SU-DHL-6 (cell line): ENCODE measurements at regions not wholly inside any gene's neighbourhood (a gene's known extent, or its start where the extent isn't known, plus 50 kb on each side); places are given as distances from the start of the nearest gene placed in this dataset.

ENCODE experiments used
- H2AFZ ChIP-seq: fragments of 200-600 bp; sonication (generic); 2 replicates; pipeline ENCODE4 v1.6.1; 2014; ENCODE audit warnings: low read depth, mild to moderate bottlenecking, moderate library complexity, mixed read lengths, antibody characterized with exemption, low read length; ENCODE audit not compliant: severe bottlenecking
- H3F3A ChIP-seq: fragments of 200-600 bp; shearing (Covaris generic); 2 replicates; pipeline ENCODE4 v1.6.0; 2016; ENCODE audit warnings: antibody characterized with exemption, mild to moderate bottlenecking; ENCODE audit not compliant: insufficient read depth
- H3K27ac ChIP-seq: fragments of 200-600 bp; sonication (generic); 2 replicates; pipeline ENCODE4 v1.5.1; 2016; ENCODE audit warnings: low read depth, mild to moderate bottlenecking, low read length, moderate library complexity, mixed read lengths
- H3K27me3 ChIP-seq: fragments of 200-600 bp; sonication (generic), shearing (Covaris generic); 2 replicates; pipeline ENCODE4 v1.6.0; 2014; ENCODE audit warnings: mild to moderate bottlenecking, low read length
- H3K36me3 ChIP-seq: fragments of 200-600 bp; sonication (generic); 2 replicates; pipeline ENCODE4 v1.6.1; 2014; ENCODE audit warnings: mild to moderate bottlenecking, low read length, mixed read lengths
- H3K4me2 ChIP-seq: fragments of 300-600, 200-600 bp; shearing (Covaris generic), sonication (generic); 2 replicates; pipeline ENCODE4 v1.6.0; 2014; ENCODE audit warnings: low read length, low read depth, mild to moderate bottlenecking; ENCODE audit not compliant: poor library complexity, severe bottlenecking
- H3K4me3 ChIP-seq: fragments of 200-600 bp; sonication (generic); 2 replicates; pipeline ENCODE4 v1.5.1; 2014; ENCODE audit warnings: antibody characterized with exemption, low read length, mild to moderate bottlenecking, mixed read lengths; ENCODE audit not compliant: insufficient read depth, poor library complexity, severe bottlenecking
- H3K79me2 ChIP-seq: fragments of 200-600 bp; sonication (generic); 2 replicates; pipeline ENCODE4 v1.6.1; 2014; ENCODE audit warnings: mild to moderate bottlenecking, low read length, moderate library complexity; ENCODE audit not compliant: insufficient read depth
- H3K9ac ChIP-seq: fragments of 200-600 bp; sonication (generic); 2 replicates; pipeline ENCODE4 v1.7.0; 2014; ENCODE audit warnings: mild to moderate bottlenecking, low read length
- H3K9me2 ChIP-seq: fragments of 200-600 bp; sonication (generic); replicated peaks from 2 replicates; pipeline ENCODE4 v1.6.1; 2014; ENCODE audit warnings: low read length; ENCODE audit not compliant: insufficient read depth
- H3K9me3 ChIP-seq: fragments of 200-600 bp; sonication (generic); 2 replicates; pipeline ENCODE4 v1.6.1; 2014; ENCODE audit warnings: low read length, mixed read lengths; ENCODE audit not compliant: insufficient read depth
- H4K20me1 ChIP-seq: fragments of 200-600 bp; sonication (generic); 2 replicates; pipeline ENCODE4 v1.6.1; 2014; ENCODE audit warnings: low read depth, mild to moderate bottlenecking, antibody characterized with exemption, low read length, moderate library complexity, mixed read lengths
- EZH2phosphoT487 ChIP-seq: fragments of 200-600 bp; sonication (generic), shearing (Covaris generic); conservative IDR thresholded peaks from 2 replicates; pipeline ENCODE4 v1.6.1; 2018; ENCODE audit warnings: mild to moderate bottlenecking, antibody characterized with exemption, low read length, moderate library complexity, mixed read lengths
- TF ChIP-seq, protein P1 (sequence below): fragments of 200-600 bp; sonication (generic); IDR thresholded peaks from one replicate; pipeline ENCODE4 v1.5.1; 2017; ENCODE audit warnings: antibody characterized with exemption, mild to moderate bottlenecking, low read length, moderate library complexity; ENCODE audit not compliant: insufficient read depth, poor library complexity, severe bottlenecking

DNA sequence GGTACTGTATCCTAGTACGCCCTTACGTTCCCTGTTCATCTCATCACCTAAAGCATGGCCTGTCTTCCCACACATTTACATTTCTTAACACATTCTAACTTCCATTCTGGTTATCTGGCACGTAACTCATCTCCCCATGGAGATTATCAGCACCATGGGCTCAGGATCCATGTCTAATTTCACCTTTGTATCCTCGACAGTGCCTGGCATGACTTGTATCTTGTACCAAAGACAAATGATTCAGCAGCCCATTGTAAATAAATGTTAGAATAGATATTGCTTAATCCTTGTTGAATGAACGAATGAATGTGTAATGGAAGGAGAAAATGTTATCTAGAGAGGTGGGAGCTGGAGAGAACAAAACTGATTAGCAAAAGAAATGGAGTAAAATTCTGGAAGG lies 69.7 kb upstream of the TPM1 start:
- no peak overlapping the region for H3K9ac ChIP-seq

DNA sequence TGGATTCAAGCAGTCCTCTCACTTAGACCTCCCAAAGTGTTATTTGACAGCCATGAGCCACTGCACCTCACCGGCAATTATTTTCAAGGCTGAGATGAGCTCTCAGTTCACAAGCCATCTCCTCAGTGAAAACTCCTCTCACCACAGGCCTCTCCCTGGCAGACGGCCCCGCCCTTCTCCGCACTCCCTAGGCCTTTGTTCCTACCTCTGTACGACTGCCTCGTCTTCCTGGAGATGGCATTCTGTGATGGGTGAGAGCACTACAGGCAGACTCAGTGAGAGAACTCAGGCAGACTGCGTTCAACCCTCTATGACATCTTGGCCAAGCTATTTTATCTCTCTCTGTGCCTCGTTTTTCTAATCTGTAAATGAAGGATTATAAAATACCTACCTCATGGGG lies 67.0 kb upstream of the TPM1 start:
- Histone ChIP-seq H3K4me2 (no peak overlapping the region), H3F3A (no peaks in the 10 kb centered on the region), H4K20me1 (no peaks in the 10 kb centered on the region), H3K9me2 (no peaks in the 10 kb centered on the region), H3K4me3 (no peak overlapping the region), H3K27me3 (no peaks in the 10 kb centered on the region), H3K36me3 (no peaks in the 10 kb centered on the region), H3K27ac (no peak overlapping the region), H3K9me3 (no peaks in the 10 kb centered on the region), H3K9ac (no peak overlapping the region), H3K79me2 (no peaks in the 10 kb centered on the region), H2AFZ (no peak overlapping the region)
- no peak for TF ChIP-seq EZH2phosphoT487
- TF ChIP-seq, protein P1, sequence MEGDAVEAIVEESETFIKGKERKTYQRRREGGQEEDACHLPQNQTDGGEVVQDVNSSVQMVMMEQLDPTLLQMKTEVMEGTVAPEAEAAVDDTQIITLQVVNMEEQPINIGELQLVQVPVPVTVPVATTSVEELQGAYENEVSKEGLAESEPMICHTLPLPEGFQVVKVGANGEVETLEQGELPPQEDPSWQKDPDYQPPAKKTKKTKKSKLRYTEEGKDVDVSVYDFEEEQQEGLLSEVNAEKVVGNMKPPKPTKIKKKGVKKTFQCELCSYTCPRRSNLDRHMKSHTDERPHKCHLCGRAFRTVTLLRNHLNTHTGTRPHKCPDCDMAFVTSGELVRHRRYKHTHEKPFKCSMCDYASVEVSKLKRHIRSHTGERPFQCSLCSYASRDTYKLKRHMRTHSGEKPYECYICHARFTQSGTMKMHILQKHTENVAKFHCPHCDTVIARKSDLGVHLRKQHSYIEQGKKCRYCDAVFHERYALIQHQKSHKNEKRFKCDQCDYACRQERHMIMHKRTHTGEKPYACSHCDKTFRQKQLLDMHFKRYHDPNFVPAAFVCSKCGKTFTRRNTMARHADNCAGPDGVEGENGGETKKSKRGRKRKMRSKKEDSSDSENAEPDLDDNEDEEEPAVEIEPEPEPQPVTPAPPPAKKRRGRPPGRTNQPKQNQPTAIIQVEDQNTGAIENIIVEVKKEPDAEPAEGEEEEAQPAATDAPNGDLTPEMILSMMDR = no peak

More for the DNA sequence above, 69.7 kb upstream of the TPM1 start:
- H3K9me2 ChIP-seq = no peaks in the 10 kb centered on the region
- no peak overlapping the region for H3K4me3 ChIP-seq
- no peak overlapping the region for H3K4me2 ChIP-seq
- TF ChIP-seq EZH2phosphoT487 = no peak
- TF ChIP-seq, protein P1 = no peak
- H4K20me1 ChIP-seq = no peaks in the 10 kb centered on the region
- H3K36me3 ChIP-seq = no peaks in the 10 kb centered on the region
- H3K79me2 ChIP-seq = no peaks in the 10 kb centered on the region
- no peak overlapping the region for H3K27ac ChIP-seq
- H3K9me3 ChIP-seq = no peaks in the 10 kb centered on the region
- H3K27me3 ChIP-seq = no peaks in the 10 kb centered on the region
- no peaks in the 10 kb centered on the region for H3F3A ChIP-seq
- no peak overlapping the region for H2AFZ ChIP-seq

DNA sequence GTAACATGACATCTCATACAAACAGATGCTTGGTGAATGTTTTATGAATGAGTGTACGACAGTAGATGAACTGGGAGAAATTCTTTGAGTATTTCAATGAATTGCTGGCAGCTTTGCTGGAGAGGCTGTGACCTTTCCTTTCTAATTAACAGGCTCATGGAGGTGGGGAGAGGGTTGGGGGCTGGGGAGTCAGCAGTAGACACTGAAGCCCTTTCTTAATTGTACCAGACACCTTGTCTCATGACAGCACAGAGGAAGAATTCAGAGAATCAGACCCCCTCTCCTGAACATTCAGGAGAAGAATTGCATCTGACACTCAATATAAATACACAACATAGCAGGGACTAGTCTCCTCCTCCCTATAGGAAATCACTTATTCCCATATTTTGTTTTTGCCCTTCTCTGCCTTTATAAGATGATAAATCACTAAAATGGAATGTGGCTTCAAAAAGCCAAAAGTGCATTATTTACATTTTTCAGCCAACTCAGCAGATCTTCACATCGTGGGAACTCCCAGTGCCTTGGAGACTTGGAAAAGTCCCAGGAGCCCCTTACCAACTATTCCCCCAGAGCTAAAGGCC lies 66.2 kb upstream of the TPM1 start:
- Histone ChIP-seq H3K9me2 (no peaks in the 10 kb centered on the region), H4K20me1 (no peaks in the 10 kb centered on the region), H3K4me3 (no peak overlapping the region), H3K9me3 (no peaks in the 10 kb centered on the region), H2AFZ (no peak overlapping the region), H3K9ac (no peak overlapping the region), H3K27ac (no peak overlapping the region), H3F3A (no peaks in the 10 kb centered on the region), H3K36me3 (no peaks in the 10 kb centered on the region), H3K79me2 (no peaks in the 10 kb centered on the region), H3K4me2 (no peak overlapping the region), H3K27me3 (no peaks in the 10 kb centered on the region)
- TF ChIP-seq, protein P1 = no peak
- TF ChIP-seq EZH2phosphoT487 = no peak
